Epithelial cell of prostate (primary cell): ENCODE measurements at regions not wholly inside any gene's neighbourhood (a gene's known extent, or its start where the extent isn't known, plus 50 kb on each side); places are given as distances from the start of the nearest gene placed in this dataset.

Experiments used
- DNase-seq: peaks from one replicate; pipeline ENCODE4 v3.0.0-alpha.2; 2011; ENCODE audit warnings: low read depth, low spot score
- H3K27ac ChIP-seq: fragments of 450-650 bp; 2 replicates; pipeline ENCODE4 v1.5.1; 2017; ENCODE audit warnings: mild to moderate bottlenecking

- no peak for DNase-seq
- no peak overlapping the region for H3K27ac ChIP-seq
These were observed 667.4 kb upstream of the GCFC2 start for GRCh38 chr2:76378140-76378539.

- no peak for DNase-seq
- H3K27ac ChIP-seq = no peak overlapping the region
These were observed 630.7 kb upstream of the GCFC2 start for GRCh38 chr2:76341439-76341838.

- DNase-seq = no peak
- no peak overlapping the region for H3K27ac ChIP-seq
These were observed 622.2 kb upstream of the GCFC2 start for GRCh38 chr2:76332871-76333270.

GRCh38 chr2:76330865-76331264 is 620.1 kb upstream of the GCFC2 start:
- no peak overlapping the region for H3K27ac ChIP-seq
- no peak for DNase-seq

- no peak overlapping the region for H3K27ac ChIP-seq
- DNase-seq = no peak
These were observed 615.9 kb upstream of the GCFC2 start for GRCh38 chr2:76326636-76327035.

- no peak overlapping the region for H3K27ac ChIP-seq
- DNase-seq = no peak
These were observed 612.7 kb upstream of the GCFC2 start for GRCh38 chr2:76323381-76323780.

- H3K27ac ChIP-seq = no peak overlapping the region
- no peak for DNase-seq
These were observed 610.0 kb upstream of the GCFC2 start for GRCh38 chr2:76320716-76321115.

- DNase-seq = no peak
- no peak overlapping the region for H3K27ac ChIP-seq
These were observed 608.2 kb upstream of the GCFC2 start for GRCh38 chr2:76318848-76319360.

GRCh38 chr2:76316691-76317090 is 606.0 kb upstream of the GCFC2 start:
- no peak for DNase-seq
- H3K27ac ChIP-seq = no peak overlapping the region

- no peak for DNase-seq
- H3K27ac ChIP-seq = no peak overlapping the region
These were observed 603.7 kb upstream of the GCFC2 start for GRCh38 chr2:76314271-76315020.

- no peak overlapping the region for H3K27ac ChIP-seq
- no peak for DNase-seq
These were observed 601.5 kb upstream of the GCFC2 start for GRCh38 chr2:76312236-76312635.

- DNase-seq = no peak
- no peak overlapping the region for H3K27ac ChIP-seq
These were observed 601.0 kb upstream of the GCFC2 start for GRCh38 chr2:76311728-76312127.

GRCh38 chr2:76310894-76311633 is 600.3 kb upstream of the GCFC2 start:
- DNase-seq = no peak
- no peak overlapping the region for H3K27ac ChIP-seq

- H3K27ac ChIP-seq = no peak overlapping the region
- no peak for DNase-seq
These were observed 596.8 kb upstream of the GCFC2 start for GRCh38 chr2:76307495-76307894.

GRCh38 chr2:76298041-76298440 is 587.3 kb upstream of the GCFC2 start:
- DNase-seq = peak; percentile 20
- H3K27ac ChIP-seq = no peak overlapping the region

- no peak overlapping the region for H3K27ac ChIP-seq
- no peak for DNase-seq
These were observed 585.7 kb upstream of the GCFC2 start for GRCh38 chr2:76296438-76296837.

- H3K27ac ChIP-seq = no peak overlapping the region
- DNase-seq = no peak
These were observed 585.0 kb upstream of the GCFC2 start for GRCh38 chr2:76295762-76296161.

- no peak overlapping the region for H3K27ac ChIP-seq
- no peak for DNase-seq
These were observed 577.9 kb upstream of the GCFC2 start for GRCh38 chr2:76288598-76288997.

- DNase-seq = no peak
- no peak overlapping the region for H3K27ac ChIP-seq
These were observed 577.4 kb upstream of the GCFC2 start for GRCh38 chr2:76288146-76288545.

GRCh38 chr2:76283350-76283749 is 572.6 kb upstream of the GCFC2 start:
- DNase-seq = no peak
- H3K27ac ChIP-seq = no peak overlapping the region

- DNase-seq = no peak
- no peak overlapping the region for H3K27ac ChIP-seq
These were observed 570.6 kb upstream of the GCFC2 start for GRCh38 chr2:76281156-76281841.
